ENCODE measurements at regions not wholly inside any gene's neighbourhood (a gene's known extent, or its start where the extent isn't known, plus 50 kb on each side); places are given as distances from the start of the nearest gene placed in this dataset.

GRCh38 chr12:18794000-18794399 lies 56.1 kb downstream of the CAPZA3 start:
- no peak overlapping the region for H3K4me3 ChIP-seq (ENCODE audit: low read length)
- TF ChIP-seq, protein P1, sequence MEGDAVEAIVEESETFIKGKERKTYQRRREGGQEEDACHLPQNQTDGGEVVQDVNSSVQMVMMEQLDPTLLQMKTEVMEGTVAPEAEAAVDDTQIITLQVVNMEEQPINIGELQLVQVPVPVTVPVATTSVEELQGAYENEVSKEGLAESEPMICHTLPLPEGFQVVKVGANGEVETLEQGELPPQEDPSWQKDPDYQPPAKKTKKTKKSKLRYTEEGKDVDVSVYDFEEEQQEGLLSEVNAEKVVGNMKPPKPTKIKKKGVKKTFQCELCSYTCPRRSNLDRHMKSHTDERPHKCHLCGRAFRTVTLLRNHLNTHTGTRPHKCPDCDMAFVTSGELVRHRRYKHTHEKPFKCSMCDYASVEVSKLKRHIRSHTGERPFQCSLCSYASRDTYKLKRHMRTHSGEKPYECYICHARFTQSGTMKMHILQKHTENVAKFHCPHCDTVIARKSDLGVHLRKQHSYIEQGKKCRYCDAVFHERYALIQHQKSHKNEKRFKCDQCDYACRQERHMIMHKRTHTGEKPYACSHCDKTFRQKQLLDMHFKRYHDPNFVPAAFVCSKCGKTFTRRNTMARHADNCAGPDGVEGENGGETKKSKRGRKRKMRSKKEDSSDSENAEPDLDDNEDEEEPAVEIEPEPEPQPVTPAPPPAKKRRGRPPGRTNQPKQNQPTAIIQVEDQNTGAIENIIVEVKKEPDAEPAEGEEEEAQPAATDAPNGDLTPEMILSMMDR (IDR thresholded peaks at IDR 0.05; ENCODE audit: insufficient read depth, low read depth, low read length, missing control alignments), result no peak
- no peak for DNase-seq (ENCODE audit: low read depth)

GRCh38 chr12:18797604-18798003 lies 59.7 kb downstream of the CAPZA3 start:
- no peak overlapping the region for H3K4me3 ChIP-seq (ENCODE audit: low read length)
- no peak for DNase-seq (ENCODE audit: low read depth)
- TF ChIP-seq, protein P1 (IDR thresholded peaks at IDR 0.05; ENCODE audit: insufficient read depth, low read depth, low read length, missing control alignments), result no peak

GRCh38 chr12:18798535-18799361 lies 60.8 kb downstream of the CAPZA3 start:
- H3K4me3 ChIP-seq (ENCODE audit: low read length), result no peak overlapping the region
- DNase-seq (ENCODE audit: low read depth), result no peak

DNA sequence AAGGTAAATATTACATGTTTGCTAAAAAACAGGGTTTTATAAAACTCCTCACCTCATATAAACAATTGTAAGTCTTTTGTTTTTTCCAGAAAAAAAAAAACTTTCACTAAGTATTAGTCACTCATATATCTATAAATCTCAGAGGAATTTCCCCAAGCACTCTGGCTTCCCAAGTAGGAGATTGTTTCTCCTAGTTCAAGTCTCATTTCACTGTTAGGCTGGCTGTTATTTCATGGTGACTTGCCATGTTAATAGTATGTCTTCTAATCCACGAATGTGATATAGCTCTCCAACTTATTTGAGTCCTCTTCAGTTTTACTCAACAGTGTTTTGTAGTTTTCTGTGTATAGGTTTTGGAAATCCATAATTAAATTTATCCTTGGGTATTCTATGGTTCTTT lies 61.6 kb downstream of the CAPZA3 start:
- no peak overlapping the region for H3K4me3 ChIP-seq (ENCODE audit: low read length)
- DNase-seq (ENCODE audit: low read depth), result no peak
- TF ChIP-seq, protein P1 (IDR thresholded peaks at IDR 0.05; ENCODE audit: insufficient read depth, low read depth, low read length, missing control alignments), result no peak

More at GRCh38 chr12:18798535-18799361, 60.8 kb downstream of the CAPZA3 start:
- TF ChIP-seq, protein P1 (IDR thresholded peaks at IDR 0.05; ENCODE audit: insufficient read depth, low read depth, low read length, missing control alignments), result no peak

- DNase-seq (ENCODE audit: low read depth), result no peak
These were observed 67.8 kb downstream of the CAPZA3 start for GRCh38 chr12:18805516-18806248.

GRCh38 chr12:18807714-18808113 lies 69.8 kb downstream of the CAPZA3 start:
- TF ChIP-seq, protein P1 (IDR thresholded peaks at IDR 0.05; ENCODE audit: insufficient read depth, low read depth, low read length, missing control alignments), result no peak
- no peak for DNase-seq (ENCODE audit: low read depth)
- no peak overlapping the region for H3K4me3 ChIP-seq (ENCODE audit: low read length)

More at GRCh38 chr12:18805516-18806248, 67.8 kb downstream of the CAPZA3 start:
- no peak overlapping the region for H3K4me3 ChIP-seq (ENCODE audit: low read length)
- TF ChIP-seq, protein P1 (IDR thresholded peaks at IDR 0.05; ENCODE audit: insufficient read depth, low read depth, low read length, missing control alignments), result no peak
